ENCODE measurements at regions not wholly inside any gene's neighbourhood (a gene's known extent, or its start where the extent isn't known, plus 50 kb on each side); places are given as distances from the start of the nearest gene placed in this dataset.

DNA sequence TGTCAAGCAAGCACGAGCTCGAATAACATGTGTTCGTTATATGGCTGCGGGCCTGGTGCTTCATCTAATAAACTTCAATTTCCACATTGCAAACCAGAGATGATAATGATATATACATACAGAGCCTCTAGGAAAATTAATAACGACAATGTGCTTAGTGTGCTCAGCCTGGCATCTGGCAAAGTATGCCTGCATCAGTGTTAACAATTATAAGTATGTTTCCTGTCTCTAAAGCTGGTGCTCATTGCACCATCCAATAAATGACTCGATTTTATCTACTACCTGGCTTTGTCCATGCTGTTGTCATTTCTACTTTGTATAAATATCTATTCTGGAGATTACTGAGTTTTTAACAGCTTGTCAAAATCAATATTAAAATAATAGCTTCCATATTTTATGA is 1402.6 kb downstream of the MRPL39 start:
- H3K9me3 Mint-ChIP-seq: peaks cover 13% of the 10 kb centered on the region
- no peak overlapping the region for H3K4me3 Mint-ChIP-seq
- H3K27me3 Mint-ChIP-seq (ENCODE audit: low read depth): no peaks in the 10 kb centered on the region
- TF ChIP-seq, protein P1, sequence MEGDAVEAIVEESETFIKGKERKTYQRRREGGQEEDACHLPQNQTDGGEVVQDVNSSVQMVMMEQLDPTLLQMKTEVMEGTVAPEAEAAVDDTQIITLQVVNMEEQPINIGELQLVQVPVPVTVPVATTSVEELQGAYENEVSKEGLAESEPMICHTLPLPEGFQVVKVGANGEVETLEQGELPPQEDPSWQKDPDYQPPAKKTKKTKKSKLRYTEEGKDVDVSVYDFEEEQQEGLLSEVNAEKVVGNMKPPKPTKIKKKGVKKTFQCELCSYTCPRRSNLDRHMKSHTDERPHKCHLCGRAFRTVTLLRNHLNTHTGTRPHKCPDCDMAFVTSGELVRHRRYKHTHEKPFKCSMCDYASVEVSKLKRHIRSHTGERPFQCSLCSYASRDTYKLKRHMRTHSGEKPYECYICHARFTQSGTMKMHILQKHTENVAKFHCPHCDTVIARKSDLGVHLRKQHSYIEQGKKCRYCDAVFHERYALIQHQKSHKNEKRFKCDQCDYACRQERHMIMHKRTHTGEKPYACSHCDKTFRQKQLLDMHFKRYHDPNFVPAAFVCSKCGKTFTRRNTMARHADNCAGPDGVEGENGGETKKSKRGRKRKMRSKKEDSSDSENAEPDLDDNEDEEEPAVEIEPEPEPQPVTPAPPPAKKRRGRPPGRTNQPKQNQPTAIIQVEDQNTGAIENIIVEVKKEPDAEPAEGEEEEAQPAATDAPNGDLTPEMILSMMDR (IDR thresholded peaks at IDR 0.05; ENCODE audit: unreplicated experiment in 3 of 3): no peak
- H3K36me3 Mint-ChIP-seq (ENCODE audit: low read depth): no peaks in the 10 kb centered on the region
- H3K27ac Mint-ChIP-seq: no peak overlapping the region
- no peaks in the 10 kb centered on the region for H3K4me1 Mint-ChIP-seq

DNA sequence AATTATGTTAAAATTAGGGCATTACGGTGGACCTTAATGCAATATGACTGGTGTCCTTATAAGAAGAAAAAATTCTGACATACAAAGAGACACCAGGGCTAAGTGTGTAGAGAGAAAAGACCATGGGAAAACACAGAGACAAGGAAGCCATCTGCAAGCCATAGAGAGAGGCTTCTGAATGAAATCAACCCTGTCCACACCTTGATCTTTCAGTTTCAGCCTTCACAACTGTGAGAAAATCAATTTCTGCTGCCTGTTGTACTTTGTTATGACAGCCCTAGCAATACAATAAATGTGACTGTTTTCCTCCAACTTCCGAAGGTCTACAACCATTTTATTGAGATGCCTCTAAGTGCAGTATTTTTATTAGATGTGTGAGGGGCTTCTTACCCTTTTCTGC is 1407.2 kb downstream of the MRPL39 start:
- H3K27me3 Mint-ChIP-seq (ENCODE audit: low read depth): peaks cover 4% of the 10 kb centered on the region
- H3K4me1 Mint-ChIP-seq: no peaks in the 10 kb centered on the region
- no peak overlapping the region for H3K27ac Mint-ChIP-seq
- peaks cover 3% of the 10 kb centered on the region for H3K9me3 Mint-ChIP-seq
- H3K36me3 Mint-ChIP-seq (ENCODE audit: low read depth): no peaks in the 10 kb centered on the region
- TF ChIP-seq, protein P1 (IDR thresholded peaks at IDR 0.05; ENCODE audit: unreplicated experiment in 3 of 3): no peak
- no peak overlapping the region for H3K4me3 Mint-ChIP-seq

DNA sequence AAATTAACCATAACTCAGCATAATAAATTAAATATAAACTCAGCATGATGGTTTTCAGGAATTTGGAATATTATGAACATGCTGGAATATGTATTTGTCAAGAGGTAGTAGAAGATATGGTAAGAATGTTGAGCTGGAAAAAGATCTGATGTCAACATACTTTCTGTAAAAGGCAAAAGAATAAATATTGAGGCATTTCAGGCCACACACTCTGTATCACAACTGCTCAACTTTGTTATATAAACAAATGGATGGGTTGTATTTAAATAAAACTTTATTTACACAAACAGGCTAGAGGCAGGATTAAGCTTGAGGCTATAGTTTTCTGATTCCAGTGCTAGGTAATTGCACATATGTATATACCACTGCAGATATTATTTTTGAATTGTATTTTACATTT is 1409.4 kb downstream of the MRPL39 start:
- Mint-ChIP-seq H3K4me1 (no peaks in the 10 kb centered on the region), H3K36me3 (ENCODE audit: low read depth) (no peaks in the 10 kb centered on the region), H3K9me3 (peaks cover 6% of the 10 kb centered on the region)

DNA sequence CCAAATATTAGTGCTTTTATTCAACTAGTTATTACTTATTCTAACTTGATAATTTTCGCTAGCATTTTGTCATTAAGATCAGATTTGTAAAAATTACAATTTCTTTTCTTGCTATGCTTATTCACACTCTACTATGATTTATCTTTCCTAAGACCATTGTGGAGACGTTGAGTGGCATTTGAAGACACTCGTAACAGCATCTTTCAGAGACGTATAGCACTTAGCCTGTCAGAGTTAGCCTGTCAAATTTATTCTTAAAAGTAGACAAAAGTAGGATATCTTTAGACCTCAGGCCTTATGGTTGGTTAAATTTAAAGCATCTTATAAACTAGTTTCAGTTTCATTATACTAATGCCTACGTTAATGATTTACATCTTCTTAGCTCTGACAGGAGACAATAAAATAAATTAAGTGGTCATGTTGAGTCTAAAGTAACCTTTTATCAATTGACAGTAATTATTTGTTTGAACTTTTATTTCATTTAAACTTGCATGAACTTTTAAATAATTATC is 1410.1 kb downstream of the MRPL39 start:
- TF ChIP-seq, protein P1 (IDR thresholded peaks at IDR 0.05; ENCODE audit: unreplicated experiment in 3 of 3): no peak
- Mint-ChIP-seq H3K4me3 (no peak overlapping the region), H3K9me3 (peaks cover 8% of the 10 kb centered on the region), H3K27me3 (ENCODE audit: low read depth) (peaks cover 4% of the 10 kb centered on the region), H3K4me1 (no peaks in the 10 kb centered on the region), H3K36me3 (ENCODE audit: low read depth) (no peaks in the 10 kb centered on the region), H3K27ac (no peak overlapping the region)

More for the DNA sequence above, 1409.4 kb downstream of the MRPL39 start:
- peaks cover 4% of the 10 kb centered on the region for H3K27me3 Mint-ChIP-seq (ENCODE audit: low read depth)
- TF ChIP-seq, protein P1 (IDR thresholded peaks at IDR 0.05; ENCODE audit: unreplicated experiment in 3 of 3): no peak
- H3K27ac Mint-ChIP-seq: no peak overlapping the region
- no peak overlapping the region for H3K4me3 Mint-ChIP-seq

DNA sequence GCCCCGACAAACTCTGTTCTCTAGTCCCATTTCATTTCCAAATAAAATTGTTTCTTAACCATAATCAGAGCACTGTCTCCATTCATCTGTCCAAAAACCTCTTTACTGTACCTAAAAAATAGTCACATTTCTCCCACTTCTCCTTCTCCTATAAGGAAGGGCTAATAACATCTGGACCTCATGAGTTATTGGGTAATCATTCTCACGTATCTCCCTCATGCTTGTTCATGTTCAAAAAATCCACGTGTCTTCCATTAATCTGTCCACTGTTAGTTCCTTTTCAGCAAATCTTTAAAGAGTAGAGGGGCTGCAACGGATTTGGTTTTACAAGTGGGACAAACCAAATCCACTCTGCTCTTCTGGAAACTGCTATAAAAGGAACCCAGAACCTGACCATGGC is 1418.8 kb downstream of the MRPL39 start:
- Mint-ChIP-seq H3K36me3 (ENCODE audit: low read depth) (no peaks in the 10 kb centered on the region), H3K27ac (no peak overlapping the region), H3K4me3 (no peak overlapping the region), H3K27me3 (ENCODE audit: low read depth) (no peaks in the 10 kb centered on the region), H3K9me3 (peaks cover 9% of the 10 kb centered on the region), H3K4me1 (no peaks in the 10 kb centered on the region)
- TF ChIP-seq, protein P1 (IDR thresholded peaks at IDR 0.05; ENCODE audit: unreplicated experiment in 3 of 3): no peak

DNA sequence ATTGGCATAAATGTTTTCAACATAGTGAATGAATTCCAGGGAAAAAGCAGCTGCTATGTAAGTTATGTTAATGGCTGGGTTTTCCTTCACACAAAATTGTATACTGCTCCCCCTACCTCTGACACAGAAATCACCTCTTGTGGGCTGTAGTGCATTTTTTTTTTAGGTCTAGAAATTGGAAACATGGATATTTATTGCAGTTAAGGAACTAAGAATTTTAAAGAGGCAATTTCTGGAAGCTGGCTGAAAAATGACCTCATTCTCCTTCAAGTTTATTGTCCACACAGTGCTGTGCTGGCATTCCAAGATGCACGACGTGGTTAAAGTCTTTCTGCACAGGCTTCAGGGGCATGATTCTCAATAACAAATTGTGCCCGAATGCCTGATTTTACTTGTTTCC is 1424.2 kb downstream of the MRPL39 start:
- no peaks in the 10 kb centered on the region for H3K27me3 Mint-ChIP-seq (ENCODE audit: low read depth)
- no peak overlapping the region for H3K4me3 Mint-ChIP-seq
- no peaks in the 10 kb centered on the region for H3K36me3 Mint-ChIP-seq (ENCODE audit: low read depth)
- H3K4me1 Mint-ChIP-seq: no peaks in the 10 kb centered on the region
- no peak overlapping the region for H3K27ac Mint-ChIP-seq
- peaks cover 10% of the 10 kb centered on the region for H3K9me3 Mint-ChIP-seq
- TF ChIP-seq, protein P1 (IDR thresholded peaks at IDR 0.05; ENCODE audit: unreplicated experiment in 3 of 3): no peak

Measured in nephron (organoid).